SU-DHL-6 (cell line): ENCODE measurements at regions not wholly inside any gene's neighbourhood (a gene's known extent, or its start where the extent isn't known, plus 50 kb on each side); places are given as distances from the start of the nearest gene placed in this dataset.

ENCODE experiments used
- CTCF ChIP-seq: fragments of 200-600 bp; sonication (generic); IDR thresholded peaks from one replicate; pipeline ENCODE4 v1.5.1; 2017; ENCODE audit warnings: antibody characterized with exemption, mild to moderate bottlenecking, low read length, moderate library complexity; ENCODE audit not compliant: insufficient read depth, poor library complexity, severe bottlenecking
- EZH2phosphoT487 ChIP-seq: fragments of 200-600 bp; sonication (generic), shearing (Covaris generic); conservative IDR thresholded peaks from 2 replicates; pipeline ENCODE4 v1.6.1; 2018; ENCODE audit warnings: mild to moderate bottlenecking, antibody characterized with exemption, low read length, moderate library complexity, mixed read lengths

DNA sequence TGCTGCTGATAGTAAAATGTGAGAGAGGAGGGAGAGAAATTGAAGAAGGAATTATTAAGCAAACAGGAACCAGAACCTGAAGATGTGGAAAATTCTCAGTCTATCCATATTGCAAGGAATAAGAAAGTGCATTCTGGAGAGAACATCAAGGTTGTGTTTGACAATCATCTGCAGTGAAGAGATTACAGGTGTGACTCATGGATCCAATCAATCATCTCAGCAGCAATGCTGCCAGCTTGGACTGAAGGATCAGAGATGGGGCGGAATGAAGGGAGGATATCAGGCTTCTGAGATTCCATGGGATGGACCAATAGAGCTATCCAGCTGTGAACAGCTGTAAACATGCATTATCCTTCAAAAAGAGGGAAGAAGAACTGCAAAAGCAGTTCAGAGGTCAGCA is 247.3 kb downstream of the LPIN1 start:
- TF ChIP-seq CTCF (no peak), EZH2phosphoT487 (no peak)
